ENCODE measurements at regions not wholly inside any gene's neighbourhood (a gene's known extent, or its start where the extent isn't known, plus 50 kb on each side); places are given as distances from the start of the nearest gene placed in this dataset.

DNA sequence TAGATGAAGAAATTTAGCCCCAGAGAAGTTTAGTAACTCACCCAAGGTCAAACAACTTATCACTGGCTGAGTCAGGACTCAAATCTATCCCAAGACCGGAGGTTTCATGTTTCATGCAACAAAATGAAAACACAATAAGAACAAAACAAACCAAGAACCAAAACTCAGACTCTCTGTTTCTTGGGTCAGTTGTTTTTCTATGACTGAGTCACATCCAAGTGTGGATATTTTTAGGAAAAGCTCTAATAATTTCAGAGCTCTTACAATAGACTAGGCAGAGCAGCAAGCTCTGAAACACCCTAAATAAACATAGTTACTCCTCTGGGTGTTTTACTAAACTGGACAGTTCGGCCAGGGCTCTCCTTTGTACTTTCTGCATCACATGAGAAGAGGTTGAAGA, 87.6 kb upstream of the PRB2 start:
- TF ChIP-seq KAT2B (IDR thresholded peaks at IDR 0.05; ENCODE audit: low read depth, low read length), result no peak
- no peak for TF ChIP-seq MYC (IDR thresholded peaks at IDR 0.05; ENCODE audit: low read depth, low read length)
- no peak for TF ChIP-seq MYC (CRISPR knock-in tag; IDR thresholded peaks at IDR 0.05; ENCODE audit: borderline replicate concordance, low read depth)
- TF ChIP-seq RNF2 (IDR thresholded peaks at IDR 0.05), result no peak
- TF ChIP-seq ZFPM2 (CRISPR knock-in tag; IDR thresholded peaks at IDR 0.05), result no peak
- no peak for TF ChIP-seq TAF7 (tag; IDR thresholded peaks at IDR 0.05)
- TF ChIP-seq, protein P1, sequence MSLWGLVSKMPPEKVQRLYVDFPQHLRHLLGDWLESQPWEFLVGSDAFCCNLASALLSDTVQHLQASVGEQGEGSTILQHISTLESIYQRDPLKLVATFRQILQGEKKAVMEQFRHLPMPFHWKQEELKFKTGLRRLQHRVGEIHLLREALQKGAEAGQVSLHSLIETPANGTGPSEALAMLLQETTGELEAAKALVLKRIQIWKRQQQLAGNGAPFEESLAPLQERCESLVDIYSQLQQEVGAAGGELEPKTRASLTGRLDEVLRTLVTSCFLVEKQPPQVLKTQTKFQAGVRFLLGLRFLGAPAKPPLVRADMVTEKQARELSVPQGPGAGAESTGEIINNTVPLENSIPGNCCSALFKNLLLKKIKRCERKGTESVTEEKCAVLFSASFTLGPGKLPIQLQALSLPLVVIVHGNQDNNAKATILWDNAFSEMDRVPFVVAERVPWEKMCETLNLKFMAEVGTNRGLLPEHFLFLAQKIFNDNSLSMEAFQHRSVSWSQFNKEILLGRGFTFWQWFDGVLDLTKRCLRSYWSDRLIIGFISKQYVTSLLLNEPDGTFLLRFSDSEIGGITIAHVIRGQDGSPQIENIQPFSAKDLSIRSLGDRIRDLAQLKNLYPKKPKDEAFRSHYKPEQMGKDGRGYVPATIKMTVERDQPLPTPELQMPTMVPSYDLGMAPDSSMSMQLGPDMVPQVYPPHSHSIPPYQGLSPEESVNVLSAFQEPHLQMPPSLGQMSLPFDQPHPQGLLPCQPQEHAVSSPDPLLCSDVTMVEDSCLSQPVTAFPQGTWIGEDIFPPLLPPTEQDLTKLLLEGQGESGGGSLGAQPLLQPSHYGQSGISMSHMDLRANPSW (CRISPR knock-in tag; IDR thresholded peaks at IDR 0.05), result no peak
- TF ChIP-seq, protein P2, sequence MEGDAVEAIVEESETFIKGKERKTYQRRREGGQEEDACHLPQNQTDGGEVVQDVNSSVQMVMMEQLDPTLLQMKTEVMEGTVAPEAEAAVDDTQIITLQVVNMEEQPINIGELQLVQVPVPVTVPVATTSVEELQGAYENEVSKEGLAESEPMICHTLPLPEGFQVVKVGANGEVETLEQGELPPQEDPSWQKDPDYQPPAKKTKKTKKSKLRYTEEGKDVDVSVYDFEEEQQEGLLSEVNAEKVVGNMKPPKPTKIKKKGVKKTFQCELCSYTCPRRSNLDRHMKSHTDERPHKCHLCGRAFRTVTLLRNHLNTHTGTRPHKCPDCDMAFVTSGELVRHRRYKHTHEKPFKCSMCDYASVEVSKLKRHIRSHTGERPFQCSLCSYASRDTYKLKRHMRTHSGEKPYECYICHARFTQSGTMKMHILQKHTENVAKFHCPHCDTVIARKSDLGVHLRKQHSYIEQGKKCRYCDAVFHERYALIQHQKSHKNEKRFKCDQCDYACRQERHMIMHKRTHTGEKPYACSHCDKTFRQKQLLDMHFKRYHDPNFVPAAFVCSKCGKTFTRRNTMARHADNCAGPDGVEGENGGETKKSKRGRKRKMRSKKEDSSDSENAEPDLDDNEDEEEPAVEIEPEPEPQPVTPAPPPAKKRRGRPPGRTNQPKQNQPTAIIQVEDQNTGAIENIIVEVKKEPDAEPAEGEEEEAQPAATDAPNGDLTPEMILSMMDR (IDR thresholded peaks at IDR 0.05 in 2 of 3, conservative IDR thresholded peaks at IDR 0.05 in 1 of 3; ENCODE audit: insufficient read depth in 2 of 3, low read depth in 1 of 3, low read length in 3 of 3), result no peak
- TF ChIP-seq RFX5 (IDR thresholded peaks at IDR 0.05; ENCODE audit: low read depth, low read length), result no peak

All from K562 (cell line).